Kidney (tissue), 13 donors: ENCODE measurements at regions not wholly inside any gene's neighbourhood (a gene's known extent, or its start where the extent isn't known, plus 50 kb on each side); places are given as distances from the start of the nearest gene placed in this dataset.
"Not testable (repeated sequence)": the region's sequence is repeated elsewhere in the genome, so short reads cannot be mapped to it uniquely, and the experiment has no call there.

Experiments
- DNase-seq, 5 donors: peaks; one replicate each; pipeline ENCODE4 v3.0.0-alpha.2; 2013 to 2020
- FAIRE-seq: peaks from 2 replicates; lab custom pipeline; 2012; peaks lifted over from hg19 to GRCh38; lab: Jason Lieb, UNC
- H3K27ac ChIP-seq, 2 donors: one replicate each; pipeline ENCODE4 v1.7.0; 2013; ENCODE audit warnings: low read depth in 2 of 2, low read length in 2 of 2, inconsistent platforms in 1 of 2
- H3K27me3 ChIP-seq: one replicate; pipeline ENCODE4 v1.7.1; 2013; ENCODE audit warnings: low read length, inconsistent platforms; ENCODE audit not compliant: control insufficient read depth, insufficient read depth
- H3K36me3 ChIP-seq, 3 donors: one replicate each; pipeline versions ENCODE4 v1.7.0 to v1.7.1; 2013; ENCODE audit warnings: low read length in 3 of 3, control low read depth in 1 of 3, inconsistent platforms in 1 of 3; ENCODE audit not compliant: insufficient read depth in 3 of 3, control insufficient read depth in 2 of 3
- H3K4me1 ChIP-seq, 3 donors: one replicate each; pipeline versions ENCODE4 v1.7.0 to v1.7.1; 2013; ENCODE audit warnings: low read length in 3 of 3, inconsistent platforms in 1 of 3, low read depth in 1 of 3; ENCODE audit not compliant: control insufficient read depth in 2 of 3, insufficient read depth in 2 of 3
- H3K4me3 ChIP-seq, 3 donors: one replicate each; pipeline versions ENCODE4 v1.7.0 to v1.8.1; 2013; ENCODE audit warnings: low read length in 3 of 3, control low read depth in 1 of 3, inconsistent platforms in 1 of 3
- H3K9ac ChIP-seq, 3 donors: one replicate each; pipeline versions ENCODE4 v1.7.0 to v1.7.1; 2013; ENCODE audit warnings: low read length in 3 of 3, control low read depth in 1 of 3, inconsistent platforms in 1 of 3
- H3K9me3 ChIP-seq, 3 donors: one replicate each; pipeline versions ENCODE4 v1.7.0 to v1.7.1; 2013; ENCODE audit warnings: low read length in 3 of 3, control low read depth in 1 of 3, inconsistent platforms in 1 of 3; ENCODE audit not compliant: control insufficient read depth in 2 of 3, insufficient read depth in 1 of 3
- intact Hi-C: fragments of 100-400 bp; cut with DNase I; formaldehyde crosslinking; loops from one replicate; pipeline ENCODE4 v1.11.1; 2022
- TF ChIP-seq, protein P1 (sequence below): IDR thresholded peaks from 3 replicates; pipeline ENCODE4 v1.5.1; 2012; ENCODE audit warnings: mild to moderate bottlenecking, moderate library complexity, borderline replicate concordance; ENCODE audit not compliant: insufficient read depth; ENCODE audit errors: extremely low read depth
- donor health status: control.
- donor health status: control.
- donor health status: control.
- donor health status: control.
- donor health status: control.
- donor health status: DM: yes; HTN: yes; CAD: no.
- donor health status: Normal renal cell carcinoma (clear cell type).

DNA sequence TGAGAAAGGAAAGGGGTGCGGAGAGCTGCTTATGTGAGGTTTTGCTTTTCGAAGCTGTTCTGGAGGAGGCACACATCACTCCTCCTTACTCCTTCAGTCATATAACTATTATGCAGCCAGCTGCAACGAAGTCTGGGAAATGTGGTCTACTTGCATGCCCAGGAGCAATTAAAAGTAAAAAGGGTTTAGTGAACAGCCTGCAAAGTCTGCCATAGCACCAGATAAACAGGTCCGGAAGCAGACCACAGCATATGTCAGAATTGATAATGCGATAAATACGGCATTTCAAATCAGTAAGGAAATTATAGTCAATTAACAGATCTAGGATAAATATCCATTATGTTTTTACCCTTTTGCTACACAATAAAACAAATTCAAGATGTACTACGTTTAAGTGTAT is 99.5 kb downstream of the POLR2M start:
- FAIRE-seq = no peak
- no peaks in the 10 kb centered on the region for H3K4me1 ChIP-seq
- intact Hi-C loops = no loop called here

DNA sequence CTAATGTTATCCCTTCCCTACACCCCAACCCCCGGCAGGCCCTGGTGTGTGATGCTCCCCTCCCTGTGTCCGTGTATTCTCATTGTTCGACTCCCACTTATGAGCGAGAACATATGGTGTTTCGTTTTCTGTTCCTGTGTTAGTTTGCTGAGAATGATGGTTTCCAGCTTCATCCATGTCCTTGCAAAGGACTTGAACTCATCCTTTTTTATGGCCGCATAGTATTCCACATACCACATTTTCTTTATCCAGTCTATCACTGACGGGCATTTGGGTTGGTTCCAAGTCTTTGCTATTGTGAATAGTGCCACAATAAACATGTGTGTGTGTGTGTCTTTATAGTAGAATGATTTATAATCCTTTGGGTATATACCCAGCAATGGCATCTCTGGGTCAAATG is 102.8 kb downstream of the POLR2M start:
- H3K4me3 ChIP-seq, H3K36me3 ChIP-seq, H3K27me3 ChIP-seq, FAIRE-seq, H3K4me1 ChIP-seq, H3K27ac ChIP-seq, DNase-seq, H3K9ac ChIP-seq, intact Hi-C loops, H3K9me3 ChIP-seq: not testable (repeated sequence)

More for the DNA sequence above, 99.5 kb downstream of the POLR2M start:
- no peak for DNase-seq
- TF ChIP-seq, protein P1, sequence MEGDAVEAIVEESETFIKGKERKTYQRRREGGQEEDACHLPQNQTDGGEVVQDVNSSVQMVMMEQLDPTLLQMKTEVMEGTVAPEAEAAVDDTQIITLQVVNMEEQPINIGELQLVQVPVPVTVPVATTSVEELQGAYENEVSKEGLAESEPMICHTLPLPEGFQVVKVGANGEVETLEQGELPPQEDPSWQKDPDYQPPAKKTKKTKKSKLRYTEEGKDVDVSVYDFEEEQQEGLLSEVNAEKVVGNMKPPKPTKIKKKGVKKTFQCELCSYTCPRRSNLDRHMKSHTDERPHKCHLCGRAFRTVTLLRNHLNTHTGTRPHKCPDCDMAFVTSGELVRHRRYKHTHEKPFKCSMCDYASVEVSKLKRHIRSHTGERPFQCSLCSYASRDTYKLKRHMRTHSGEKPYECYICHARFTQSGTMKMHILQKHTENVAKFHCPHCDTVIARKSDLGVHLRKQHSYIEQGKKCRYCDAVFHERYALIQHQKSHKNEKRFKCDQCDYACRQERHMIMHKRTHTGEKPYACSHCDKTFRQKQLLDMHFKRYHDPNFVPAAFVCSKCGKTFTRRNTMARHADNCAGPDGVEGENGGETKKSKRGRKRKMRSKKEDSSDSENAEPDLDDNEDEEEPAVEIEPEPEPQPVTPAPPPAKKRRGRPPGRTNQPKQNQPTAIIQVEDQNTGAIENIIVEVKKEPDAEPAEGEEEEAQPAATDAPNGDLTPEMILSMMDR = no peak
- Histone ChIP-seq H3K9ac (no peak overlapping the region), H3K4me3 (no peak overlapping the region), H3K36me3 (no peaks in the 10 kb centered on the region), H3K27me3 (no peaks in the 10 kb centered on the region), H3K9me3 (no peaks in the 10 kb centered on the region), H3K27ac (no peak overlapping the region)

DNA sequence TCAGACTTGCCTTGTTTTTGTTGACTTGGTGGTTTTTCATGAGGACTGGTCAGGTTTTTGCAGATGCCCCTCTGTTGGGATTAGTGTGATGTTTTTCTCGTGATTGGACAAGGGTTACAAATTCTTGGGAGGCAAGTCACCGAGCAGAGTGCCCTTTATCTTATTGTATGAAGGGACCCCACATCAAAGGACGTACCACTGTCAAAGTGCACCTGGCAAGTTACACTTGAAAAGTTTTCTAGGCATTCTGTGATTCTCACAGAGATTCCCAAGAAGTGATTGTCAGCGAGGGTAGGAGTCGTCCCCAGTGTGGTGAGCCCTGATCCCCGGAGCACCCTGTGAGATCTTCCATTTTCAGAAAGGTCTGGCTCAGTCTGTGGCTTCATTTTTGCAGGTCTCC is 110.1 kb downstream of the POLR2M start:
- intact Hi-C loops = no loop called here
- DNase-seq (no peak), FAIRE-seq (no peak)
- no peak overlapping the region for H3K27ac ChIP-seq
- H3K9ac ChIP-seq = no peak overlapping the region
- H3K27me3 ChIP-seq = no peaks in the 10 kb centered on the region
- H3K9me3 ChIP-seq = no peaks in the 10 kb centered on the region
- no peak overlapping the region for H3K4me3 ChIP-seq
- H3K36me3 ChIP-seq = no peaks in the 10 kb centered on the region
- TF ChIP-seq, protein P1 = no peak
- H3K4me1 ChIP-seq = no peaks in the 10 kb centered on the region

DNA sequence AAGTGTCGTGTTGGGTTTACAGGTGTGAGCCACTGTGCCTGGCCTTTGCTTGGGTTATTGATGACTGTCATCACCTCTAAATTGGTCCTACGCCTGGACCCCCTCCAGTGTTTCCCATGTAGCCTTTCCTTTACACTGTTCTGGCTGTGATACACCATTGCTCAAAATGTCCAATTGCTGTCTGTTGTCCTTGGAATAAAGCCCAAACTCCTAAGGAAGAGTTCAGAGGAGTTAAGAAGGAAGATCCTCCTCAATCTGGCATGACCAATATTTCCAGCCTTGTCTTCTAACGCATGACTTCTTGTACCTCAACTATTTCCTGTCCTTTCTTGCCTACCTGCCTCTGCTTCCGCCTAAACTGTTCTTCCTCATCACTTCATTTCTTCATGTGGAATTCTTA is 113.1 kb downstream of the POLR2M start:
- no peak overlapping the region for H3K9ac ChIP-seq
- FAIRE-seq (no peak), DNase-seq (no peak)
- H3K27me3 ChIP-seq = no peaks in the 10 kb centered on the region
- intact Hi-C loops = no loop called here
- H3K9me3 ChIP-seq = no peaks in the 10 kb centered on the region
- TF ChIP-seq, protein P1 = no peak
- H3K36me3 ChIP-seq = no peaks in the 10 kb centered on the region
- H3K4me3 ChIP-seq = no peak overlapping the region
- H3K27ac ChIP-seq = no peak overlapping the region
- H3K4me1 ChIP-seq = no peaks in the 10 kb centered on the region
